IMR-90 (cell line): ENCODE measurements at regions not wholly inside any gene's neighbourhood (a gene's known extent, or its start where the extent isn't known, plus 50 kb on each side); places are given as distances from the start of the nearest gene placed in this dataset.

Experiments used
- ATAC-seq: fragments of 200-7000 bp; cut with Tn5 transposase; 2 replicates; pipeline ENCODE4 v1.9.1; 2020; ENCODE audit warnings: low read depth, mild to moderate bottlenecking, moderate library complexity
- BruUV-seq: library from RNA; stranded (reverse); fragments of 400-500 nt; replicated peaks from 2 replicates; lab custom pipeline; 2021; lab: Mats Ljungman, UMichigan
- CTCF ChIA-PET: fragments of 300-600 bp; formaldehyde crosslinking; extraction: SDS; loops from one replicate; lab custom pipeline; 2021; ENCODE audit warnings: antibody characterized with exemption; lab: Yijun Ruan, JAX
- POLR2A ChIA-PET: fragments of 300-600 bp; sonication (Branson Sonifier 250); formaldehyde crosslinking; loops from one replicate; lab custom pipeline; 2022; ENCODE audit warnings: antibody characterized with exemption; ENCODE audit not compliant: unreplicated experiment; lab: Charles Lee
- DNase-seq: peaks from one replicate; pipeline ENCODE4 v3.0.0; 2013
- H2AFZ ChIP-seq: replicated peaks from 2 replicates; pipeline ENCODE3; 2013; ENCODE audit warnings: low read length, mild to moderate bottlenecking; ENCODE audit not compliant: poor library complexity
- H2AK5ac ChIP-seq: 2 replicates; pipeline ENCODE4 v1.6.1; 2013; ENCODE audit warnings: low read depth, low read length, inconsistent platforms
- H2AK9ac ChIP-seq: replicated peaks from 2 replicates; pipeline ENCODE3; 2013; ENCODE audit warnings: mild to moderate bottlenecking, low read depth, low read length, moderate library complexity; ENCODE audit not compliant: poor library complexity
- H2BK120ac ChIP-seq: 2 replicates; pipeline ENCODE4 v1.6.1; 2013; ENCODE audit warnings: low read depth, low read length, inconsistent platforms
- H2BK15ac ChIP-seq: 3 replicates; pipeline ENCODE4 v1.6.1; 2013; ENCODE audit warnings: low read depth, low read length, inconsistent platforms
- H2BK20ac ChIP-seq: 2 replicates; pipeline ENCODE4 v1.6.1; 2013; ENCODE audit warnings: low read depth, mild to moderate bottlenecking, inconsistent platforms, low read length, moderate library complexity
- H2BK5ac ChIP-seq: 2 replicates; pipeline ENCODE4 v1.6.1; 2013; ENCODE audit warnings: mild to moderate bottlenecking, low read depth, low read length, inconsistent platforms; ENCODE audit not compliant: poor library complexity, severe bottlenecking
- H3K14ac ChIP-seq: replicated peaks from 2 replicates; pipeline ENCODE4 v1.6.1; 2013; ENCODE audit warnings: low read depth, low read length, inconsistent platforms
- H3K18ac ChIP-seq: 2 replicates; pipeline ENCODE4 v1.6.1; 2013; ENCODE audit warnings: low read depth, low read length, control low read depth
- H3K23ac ChIP-seq: 2 replicates; pipeline ENCODE4 v1.6.1; 2013; ENCODE audit warnings: low read depth, low read length, inconsistent platforms
- H3K27ac ChIP-seq: 2 replicates; pipeline ENCODE4 v1.5.1; 2013; ENCODE audit warnings: mild to moderate bottlenecking, control low read depth, low read length; ENCODE audit not compliant: insufficient read depth
- H3K27me3 ChIP-seq: 2 replicates; pipeline ENCODE4 v1.6.1; 2013; ENCODE audit warnings: low read length; ENCODE audit not compliant: control insufficient read depth, insufficient read depth
- H3K36me3 ChIP-seq: 2 replicates; pipeline ENCODE4 v1.6.1; 2013; ENCODE audit warnings: low read length, mixed read lengths; ENCODE audit not compliant: control insufficient read depth, insufficient read depth
- H3K4ac ChIP-seq: 2 replicates; pipeline ENCODE4 v1.6.1; 2013; ENCODE audit warnings: low read depth, low read length, inconsistent platforms
- H3K4me1 ChIP-seq: 2 replicates; pipeline ENCODE4 v1.6.1; 2013; ENCODE audit warnings: low read length, mixed read lengths; ENCODE audit not compliant: control insufficient read depth, insufficient read depth
- H3K4me2 ChIP-seq: 2 replicates; pipeline ENCODE4 v1.6.1; 2013; ENCODE audit warnings: low read depth, mild to moderate bottlenecking, control low read depth, low read length, moderate library complexity
- H3K4me3 ChIP-seq: 2 replicates; pipeline ENCODE4 v1.5.1; 2013; ENCODE audit warnings: low read depth, mild to moderate bottlenecking, control low read depth, low read length, moderate library complexity; ENCODE audit not compliant: insufficient read depth
- H3K56ac ChIP-seq: 2 replicates; pipeline ENCODE4 v1.6.1; 2013; ENCODE audit warnings: low read length, inconsistent platforms; ENCODE audit not compliant: insufficient read depth; ENCODE audit errors: extremely low read depth
- H3K79me1 ChIP-seq, 2 experiments: 2 replicates each; pipeline ENCODE4 v1.6.1; 2013; ENCODE audit warnings: low read length in 2 of 2, inconsistent platforms in 1 of 2, low read depth in 1 of 2
- H3K9ac ChIP-seq: 2 replicates; pipeline ENCODE4 v1.6.1; 2013; ENCODE audit warnings: low read depth, low read length, control low read depth
- H3K9me1 ChIP-seq: 2 replicates; pipeline ENCODE4 v1.6.1; 2013; ENCODE audit warnings: low read length, inconsistent platforms; ENCODE audit not compliant: insufficient read depth
- H3K9me3 ChIP-seq: 2 replicates; pipeline ENCODE4 v1.6.1; 2013; ENCODE audit warnings: low read length; ENCODE audit not compliant: control insufficient read depth, insufficient read depth
- H4K20me1 ChIP-seq: 2 replicates; pipeline ENCODE4 v1.6.1; 2013; ENCODE audit warnings: low read length, inconsistent platforms; ENCODE audit not compliant: insufficient read depth
- H4K5ac ChIP-seq: 2 replicates; pipeline ENCODE4 v1.6.1; 2013; ENCODE audit warnings: mild to moderate bottlenecking, low read depth, low read length, control low read depth
- H4K8ac ChIP-seq, 2 experiments: 2 replicates each; pipeline ENCODE4 v1.6.1; 2013; ENCODE audit warnings: low read depth in 2 of 2, low read length in 2 of 2, control low read depth in 1 of 2, inconsistent platforms in 1 of 2
- H4K91ac ChIP-seq: 2 replicates; pipeline ENCODE4 v1.6.1; 2013; ENCODE audit warnings: low read depth, low read length, inconsistent platforms; ENCODE audit not compliant: insufficient read depth
- BHLHE40 ChIP-seq: fragments of 150-350 bp; IDR thresholded peaks from 2 replicates; pipeline ENCODE4 v1.6.1; 2016; ENCODE audit warnings: mild to moderate bottlenecking, low read depth, low read length
- CEBPB ChIP-seq: IDR thresholded peaks from 2 replicates; pipeline ENCODE4 v1.6.1; 2012; ENCODE audit warnings: low read depth, low read length, improper control_type of control experiment
- CHD1 ChIP-seq: IDR thresholded peaks from 2 replicates; pipeline ENCODE4 v1.6.1; 2012; ENCODE audit warnings: low read depth, low read length, improper control_type of control experiment
- CTCF ChIP-seq: conservative IDR thresholded peaks from 2 replicates; pipeline ENCODE4 v1.5.1; 2012; ENCODE audit warnings: mild to moderate bottlenecking, low read depth, low read length, improper control_type of control experiment
- ELK1 ChIP-seq: fragments of 150-350 bp; IDR thresholded peaks from 2 replicates; pipeline ENCODE4 v1.6.1; 2016; ENCODE audit warnings: low read depth, mild to moderate bottlenecking, low read length, moderate library complexity, borderline replicate concordance
- FOS ChIP-seq: fragments of 150-350 bp; IDR thresholded peaks from 2 replicates; pipeline ENCODE4 v1.6.1; 2016; ENCODE audit warnings: low read depth, low read length
- MAFK ChIP-seq: IDR thresholded peaks from 2 replicates; pipeline ENCODE4 v1.6.1; 2012; ENCODE audit warnings: low read depth, low read length, improper control_type of control experiment
- MAZ ChIP-seq: IDR thresholded peaks from 2 replicates; pipeline ENCODE4 v1.6.1; 2012; ENCODE audit warnings: low read depth, mild to moderate bottlenecking, low read length, improper control_type of control experiment, moderate library complexity, borderline replicate concordance
- MXI1 ChIP-seq: IDR thresholded peaks from 2 replicates; pipeline ENCODE4 v1.6.1; 2012; ENCODE audit warnings: low read depth, mild to moderate bottlenecking, low read length, moderate library complexity, borderline replicate concordance
- NFE2L2 ChIP-seq: fragments of 150-350 bp; IDR thresholded peaks from 2 replicates; pipeline ENCODE4 v1.6.1; 2016; ENCODE audit warnings: low read depth, mild to moderate bottlenecking, low read length
- POLR2A ChIP-seq: IDR thresholded peaks from 2 replicates; pipeline ENCODE4 v1.6.1; 2012; ENCODE audit warnings: mild to moderate bottlenecking, low read depth, low read length
- RCOR1 ChIP-seq: IDR thresholded peaks from 2 replicates; pipeline ENCODE4 v1.6.1; 2012; ENCODE audit warnings: mild to moderate bottlenecking, low read length, improper control_type of control experiment; ENCODE audit not compliant: insufficient replicate concordance
- RFX5 ChIP-seq: IDR thresholded peaks from 2 replicates; pipeline ENCODE4 v1.8.0; 2012; ENCODE audit warnings: low read depth, mild to moderate bottlenecking, low read length, moderate library complexity
- SMC3 ChIP-seq: fragments of 150-350 bp; IDR thresholded peaks from 2 replicates; pipeline ENCODE4 v1.6.1; 2016; ENCODE audit warnings: low read depth, mild to moderate bottlenecking, antibody characterized with exemption, low read length, moderate library complexity
- USF2 ChIP-seq: fragments of 150-350 bp; IDR thresholded peaks from 2 replicates; pipeline ENCODE4 v1.6.1; 2017; ENCODE audit warnings: mild to moderate bottlenecking, antibody characterized with exemption, low read length, low read depth
- WGBS, 2 experiments: methylation state at CpG; one replicate each; pipeline versions ENCODE4 v1.1.5 to v1.1.7; 2013; ENCODE audit warnings: missing lambda C conversion rate in 2 of 2; ENCODE audit not compliant: insufficient read length in 1 of 2; ENCODE audit errors: extremely low coverage in 2 of 2; 5-methylcytosine and 5-hydroxymethylcytosine counted together
- dilution Hi-C: fragments of 300-500 bp; cut with HindIII; formaldehyde crosslinking; loops from one replicate; pipeline ENCODE4 v1.14.3; 2018; ENCODE audit warnings: low sequenced_read_pairs; ENCODE audit not compliant: unreplicated experiment
- in situ Hi-C: fragments of 300-500 bp; cut with MboI; formaldehyde crosslinking; loops from 3 replicates; pipeline ENCODE4 v1.14.3; 2019; ENCODE audit warnings: low sequenced_read_pairs, inconsistent platforms, mixed read lengths
- intact Hi-C: fragments of 100-400 bp; cut with micrococcal nuclease; formaldehyde crosslinking; loops from 2 replicates; pipeline ENCODE4 v1.10.0; 2022

- intact Hi-C loops (no loop called here), dilution Hi-C loops (no loop called here), in situ Hi-C loops (no loop called here)
- H3K9me1 ChIP-seq, result no peaks in the 10 kb centered on the region
- no peaks in the 10 kb centered on the region for H3K27me3 ChIP-seq
- H3K4ac ChIP-seq, result no peak overlapping the region
- no peak overlapping the region for H2AFZ ChIP-seq
- H3K4me1 ChIP-seq, result no peaks in the 10 kb centered on the region
- no peak overlapping the region for H3K27ac ChIP-seq
- no peak overlapping the region for H4K91ac ChIP-seq
- ChIA-PET CTCF (no interaction called here), POLR2A (no interaction called here)
- H2AK5ac ChIP-seq, result no peak overlapping the region
- no peaks in the 10 kb centered on the region for H3K36me3 ChIP-seq
- no peaks in the 10 kb centered on the region for H4K20me1 ChIP-seq
- no peak overlapping the region for H3K18ac ChIP-seq
- H2BK120ac ChIP-seq, result no peak overlapping the region
- H2BK15ac ChIP-seq, result no peak overlapping the region
- H3K56ac ChIP-seq, result no peak overlapping the region
- H3K14ac ChIP-seq, result no peak overlapping the region
- no peak overlapping the region for H3K4me3 ChIP-seq
- BruUV-seq, result no TSS peak
- H3K23ac ChIP-seq, result no peak overlapping the region
- 35% methylated on average over 2 of the region's 10 CpGs; no CpG with 5 or more reads in 1 of the 2 experiments for WGBS, 2 experiments
- no peak overlapping the region for H3K4me2 ChIP-seq
- no peaks in the 10 kb centered on the region for H3K79me1 ChIP-seq
- DNase-seq (peak; percentile 1), ATAC-seq (no peak)
- H3K9ac ChIP-seq, result no peak overlapping the region
- no peak overlapping the region for H4K5ac ChIP-seq
- no peak overlapping the region for H4K8ac ChIP-seq
- no peak overlapping the region for H2BK5ac ChIP-seq
- no peak overlapping the region for H2BK20ac ChIP-seq
- no peaks in the 10 kb centered on the region for H3K9me3 ChIP-seq
- no peak overlapping the region for H2AK9ac ChIP-seq
- TF ChIP-seq USF2, result no peak
- TF ChIP-seq SMC3, result no peak
- TF ChIP-seq CTCF, result no peak
- no peak for TF ChIP-seq RCOR1
- no peak for TF ChIP-seq MAZ
- no peak for TF ChIP-seq NFE2L2
- TF ChIP-seq CEBPB, result no peak
- TF ChIP-seq ELK1, result no peak
- TF ChIP-seq BHLHE40, result no peak
- no peak for TF ChIP-seq FOS
- no peak for TF ChIP-seq CHD1
- TF ChIP-seq POLR2A, result no peak
- TF ChIP-seq RFX5, result no peak
- TF ChIP-seq MXI1, result no peak
- no peak for TF ChIP-seq MAFK
Measured at GRCh38 chr13:40064154-40065097, 409.0 kb downstream of the COG6 start.
